ENCODE measurements at regions not wholly inside any gene's neighbourhood (a gene's known extent, or its start where the extent isn't known, plus 50 kb on each side); places are given as distances from the start of the nearest gene placed in this dataset.

- no peak for DNase-seq (ENCODE audit: low spot score in 2 of 2)
- Histone ChIP-seq H3K4me3 (no peak overlapping the region), H3K9me3 (no peaks in the 10 kb centered on the region), H3K36me3 (no peaks in the 10 kb centered on the region), H3K27me3 (no peaks in the 10 kb centered on the region), H3K27ac (no peak overlapping the region), H3K4me1 (peaks cover 0 to 2% of the 10 kb centered on the region in 2 donors)
- intact Hi-C loops (cut with DNase I), result no loop called here
- TF ChIP-seq CTCF (IDR thresholded peaks at IDR 0.05), result no peak
Observed at GRCh38 chr21:26388731-26389231, 184.3 kb downstream of the CYYR1 start.

- Histone ChIP-seq H3K9me3 (no peaks in the 10 kb centered on the region), H3K4me3 (no peak overlapping the region), H3K27me3 (no peaks in the 10 kb centered on the region), H3K4me1 (peaks cover 0 to 2% of the 10 kb centered on the region in 2 donors), H3K36me3 (no peaks in the 10 kb centered on the region), H3K27ac (no peak overlapping the region)
- intact Hi-C loops (cut with DNase I), result no loop called here
- TF ChIP-seq CTCF (IDR thresholded peaks at IDR 0.05), result no peak
- no peak for DNase-seq (ENCODE audit: low spot score in 2 of 2)
Observed at GRCh38 chr21:26385721-26386120, 187.4 kb downstream of the CYYR1 start.

- Histone ChIP-seq H3K4me3 (no peak overlapping the region), H3K36me3 (no peaks in the 10 kb centered on the region), H3K4me1 (no peaks in the 10 kb centered on the region), H3K27me3 (no peaks in the 10 kb centered on the region), H3K9me3 (no peaks in the 10 kb centered on the region), H3K27ac (no peak overlapping the region)
- DNase-seq (ENCODE audit: low spot score in 2 of 2), result no peak
- intact Hi-C loops (cut with DNase I), result no loop called here
- no peak for TF ChIP-seq CTCF (IDR thresholded peaks at IDR 0.05)
Observed at GRCh38 chr21:26379561-26379960, 193.5 kb downstream of the CYYR1 start.

DNA sequence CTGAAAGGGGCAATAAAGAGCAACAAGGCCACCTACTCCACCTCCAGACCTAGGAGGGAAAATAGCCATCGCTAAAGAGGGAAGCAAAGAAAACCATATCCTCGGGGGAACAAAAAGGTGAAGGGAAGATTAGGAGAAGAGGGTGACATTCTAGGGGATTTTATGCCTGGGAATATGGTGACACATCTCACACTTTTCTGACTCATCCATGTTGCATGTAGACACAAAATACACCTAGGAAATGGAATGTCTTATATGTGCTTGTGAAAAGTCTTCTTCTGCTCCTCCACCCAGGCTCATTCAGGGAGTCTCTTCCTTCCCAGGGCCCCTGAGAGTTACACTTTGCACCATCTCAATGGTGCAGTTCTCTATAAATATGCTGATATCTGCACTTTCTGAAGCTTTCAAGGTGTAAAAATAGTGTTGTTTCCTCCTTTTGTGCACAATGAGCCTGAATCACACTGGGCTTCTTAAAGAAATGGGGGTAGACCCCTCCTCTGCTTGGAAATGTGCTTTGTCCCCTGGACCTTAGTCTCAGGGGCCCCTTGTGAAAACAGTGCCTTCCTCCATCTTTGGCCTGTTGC, 195.9 kb downstream of the CYYR1 start:
- Histone ChIP-seq H3K4me1 (no peaks in the 10 kb centered on the region), H3K27ac (no peak overlapping the region), H3K4me3 (no peak overlapping the region), H3K27me3 (no peaks in the 10 kb centered on the region), H3K36me3 (no peaks in the 10 kb centered on the region), H3K9me3 (no peaks in the 10 kb centered on the region)
- no peak for TF ChIP-seq CTCF (IDR thresholded peaks at IDR 0.05)
- intact Hi-C loops (cut with DNase I), result no loop called here
- DNase-seq (ENCODE audit: low spot score in 2 of 2), result no peak

DNA sequence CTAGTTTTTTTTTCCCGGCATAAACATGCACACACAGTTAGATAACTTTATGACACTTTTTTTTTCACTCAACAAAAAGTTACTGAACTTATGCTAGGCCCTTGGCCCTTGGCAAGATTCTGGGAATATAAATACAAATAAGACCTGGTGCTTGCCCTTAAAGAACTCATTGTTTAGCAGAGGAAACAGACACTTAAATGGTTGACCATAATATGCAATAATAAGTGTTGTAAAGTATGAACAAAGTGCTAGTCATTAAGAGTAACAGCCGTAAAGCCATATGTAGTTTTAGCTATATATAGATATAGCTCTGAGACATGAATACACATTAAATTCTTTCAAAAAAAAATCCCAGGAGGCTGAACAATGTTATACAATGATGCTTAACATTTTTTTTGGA, 198.3 kb downstream of the CYYR1 start:
- no peak for DNase-seq (ENCODE audit: low spot score in 2 of 2)
- intact Hi-C loops (cut with DNase I), result no loop called here

More for the DNA sequence above, 198.3 kb downstream of the CYYR1 start:
- Histone ChIP-seq H3K4me1 (no peaks in the 10 kb centered on the region), H3K4me3 (no peak overlapping the region), H3K36me3 (no peaks in the 10 kb centered on the region), H3K27ac (no peak overlapping the region), H3K27me3 (no peaks in the 10 kb centered on the region), H3K9me3 (no peaks in the 10 kb centered on the region)
- TF ChIP-seq CTCF (IDR thresholded peaks at IDR 0.05), result no peak

All from ascending aorta (tissue), 2 donors.